ENCODE measurements at regions not wholly inside any gene's neighbourhood (a gene's known extent, or its start where the extent isn't known, plus 50 kb on each side); places are given as distances from the start of the nearest gene placed in this dataset.
A peak's percentile ranks its signal among the peaks of the same experiment; 100 is the strongest.

- Histone ChIP-seq H3K4me1 (no peaks in the 10 kb centered on the region), H3K36me3 (no peaks in the 10 kb centered on the region), H3K4me3 (no peak overlapping the region), H3K27ac (no peak overlapping the region), H3K27me3 (no peaks in the 10 kb centered on the region), H3K9me3 (no peaks in the 10 kb centered on the region)
- DNase-seq = no peak
- no peak for TF ChIP-seq POLR2A (IDR thresholded peaks at IDR 0.05)
- TF ChIP-seq POLR2AphosphoS5 (IDR thresholded peaks at IDR 0.05) = no peak
- no peak for TF ChIP-seq CTCF (IDR thresholded peaks at IDR 0.05)
- TF ChIP-seq EP300 (IDR thresholded peaks at IDR 0.05) = no peak
- 89 to 95% methylated on average over 1 of the region's 1 CpG for WGBS, 2 donors
- ATAC-seq (ENCODE audit: low FRiP score in 2 of 2) = no peak
Observed at GRCh38 chr5:13263701-13264100, 680.8 kb downstream of the DNAH5 start.

- H3K4me3 ChIP-seq = no peak overlapping the region
- no peaks in the 10 kb centered on the region for H3K36me3 ChIP-seq
- TF ChIP-seq CTCF (IDR thresholded peaks at IDR 0.05) (no peak), EP300 (IDR thresholded peaks at IDR 0.05) (no peak), POLR2AphosphoS5 (IDR thresholded peaks at IDR 0.05) (no peak), POLR2A (IDR thresholded peaks at IDR 0.05) (no peak)
- H3K4me1 ChIP-seq = no peaks in the 10 kb centered on the region
- no peaks in the 10 kb centered on the region for H3K9me3 ChIP-seq
- no peak for ATAC-seq (ENCODE audit: low FRiP score in 2 of 2)
- H3K27ac ChIP-seq = no peak overlapping the region
- H3K27me3 ChIP-seq = no peaks in the 10 kb centered on the region
- DNase-seq = no peak
Observed at GRCh38 chr5:13253111-13253510, 691.4 kb downstream of the DNAH5 start.

- 89 to 93% methylated on average over 5 of the region's 5 CpGs for WGBS, 2 donors
- H3K36me3 ChIP-seq = no peaks in the 10 kb centered on the region
- H3K27ac ChIP-seq = no peak overlapping the region
- DNase-seq = no peak
- no peaks in the 10 kb centered on the region for H3K4me1 ChIP-seq
- H3K27me3 ChIP-seq = no peaks in the 10 kb centered on the region
- ATAC-seq (ENCODE audit: low FRiP score in 2 of 2) = no peak
- TF ChIP-seq EP300 (IDR thresholded peaks at IDR 0.05) (no peak), POLR2A (IDR thresholded peaks at IDR 0.05) (no peak), CTCF (IDR thresholded peaks at IDR 0.05) (no peak), POLR2AphosphoS5 (IDR thresholded peaks at IDR 0.05) (no peak)
- H3K4me3 ChIP-seq = no peak overlapping the region
- no peaks in the 10 kb centered on the region for H3K9me3 ChIP-seq
Observed at GRCh38 chr5:13252699-13253098, 691.8 kb downstream of the DNAH5 start.

GRCh38 chr5:13251623-13252376, 692.7 kb downstream of the DNAH5 start:
- ATAC-seq (ENCODE audit: low FRiP score in 2 of 2) = peak in 1 of 2 donors; percentile 82
- H3K4me1 ChIP-seq = no peaks in the 10 kb centered on the region
- no peaks in the 10 kb centered on the region for H3K36me3 ChIP-seq
- 35 to 44% methylated on average over 7 of the region's 7 CpGs for WGBS, 2 donors
- H3K9me3 ChIP-seq = no peaks in the 10 kb centered on the region
- H3K27me3 ChIP-seq = no peaks in the 10 kb centered on the region
- DNase-seq = no peak
- H3K27ac ChIP-seq = no peak overlapping the region
- H3K4me3 ChIP-seq = no peak overlapping the region
- TF ChIP-seq CTCF (IDR thresholded peaks at IDR 0.05) = no peak
- no peak for TF ChIP-seq POLR2A (IDR thresholded peaks at IDR 0.05)
- no peak for TF ChIP-seq POLR2AphosphoS5 (IDR thresholded peaks at IDR 0.05)
- TF ChIP-seq EP300 (IDR thresholded peaks at IDR 0.05) = no peak

All from upper lobe of left lung (tissue), 6 donors.